NCI-H146 treated with DMSO at 0.1 percent for 48 hours (cell line): ENCODE measurements at regions not wholly inside any gene's neighbourhood (a gene's known extent, or its start where the extent isn't known, plus 50 kb on each side); places are given as distances from the start of the nearest gene placed in this dataset.

ENCODE experiments used
- DNase-seq: peaks from one replicate; lab custom pipeline; 2025; ENCODE audit not compliant: unreplicated experiment; lab: John Stamatoyannopoulos, UW

DNA sequence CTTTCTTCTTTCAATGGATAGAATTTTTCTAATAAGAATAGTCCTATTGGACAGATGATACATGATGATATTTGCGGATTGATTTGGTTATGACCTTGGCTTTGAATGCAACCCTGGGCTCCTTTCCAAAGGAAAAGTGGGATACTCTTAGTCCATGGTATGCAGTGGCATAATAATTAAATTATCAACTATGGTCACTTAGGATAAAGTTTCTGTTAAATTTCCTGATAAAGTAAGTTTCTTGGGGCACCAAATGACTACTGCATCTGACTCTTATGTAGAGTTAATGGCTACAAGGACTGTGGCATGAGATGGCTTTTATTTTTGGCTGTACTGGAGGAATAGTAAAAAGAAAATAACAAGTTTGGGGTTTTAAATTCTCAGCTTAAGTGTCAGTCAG, 126.7 kb downstream of the QPCT start:
- DNase-seq: no peak

- no peak for DNase-seq
Observed at GRCh38 chr2:37471994-37472393, 127.6 kb downstream of the QPCT start.

- peak; percentile 50 for DNase-seq
Observed at GRCh38 chr2:37472959-37473358, 128.5 kb downstream of the QPCT start.

- DNase-seq: no peak
Observed at GRCh38 chr2:37476411-37476810, 132.0 kb downstream of the QPCT start.

GRCh38 chr2:37477921-37478320, 133.5 kb downstream of the QPCT start:
- no peak for DNase-seq

GRCh38 chr2:37481244-37481643, 136.8 kb downstream of the QPCT start:
- no peak for DNase-seq

DNA sequence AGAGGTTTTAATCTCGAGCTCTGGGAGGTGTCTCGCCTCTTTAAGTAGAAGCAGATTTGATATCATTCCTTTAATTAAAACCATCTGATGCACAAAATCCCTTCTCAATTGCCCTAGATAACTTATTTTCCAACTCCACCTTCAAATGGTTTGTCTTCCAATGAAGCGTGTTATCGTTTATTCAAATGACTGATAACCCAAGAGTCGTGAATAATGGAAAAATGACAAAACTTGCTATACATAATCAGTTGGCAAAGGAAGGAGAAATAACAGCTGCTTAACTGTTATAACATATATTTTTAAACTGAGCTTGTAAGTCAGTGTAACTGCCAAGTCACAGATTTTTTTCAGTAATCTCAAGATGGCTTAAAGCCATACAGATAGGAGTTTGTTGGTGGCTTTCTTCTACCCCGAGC, 144.6 kb downstream of the QPCT start:
- DNase-seq: no peak

DNA sequence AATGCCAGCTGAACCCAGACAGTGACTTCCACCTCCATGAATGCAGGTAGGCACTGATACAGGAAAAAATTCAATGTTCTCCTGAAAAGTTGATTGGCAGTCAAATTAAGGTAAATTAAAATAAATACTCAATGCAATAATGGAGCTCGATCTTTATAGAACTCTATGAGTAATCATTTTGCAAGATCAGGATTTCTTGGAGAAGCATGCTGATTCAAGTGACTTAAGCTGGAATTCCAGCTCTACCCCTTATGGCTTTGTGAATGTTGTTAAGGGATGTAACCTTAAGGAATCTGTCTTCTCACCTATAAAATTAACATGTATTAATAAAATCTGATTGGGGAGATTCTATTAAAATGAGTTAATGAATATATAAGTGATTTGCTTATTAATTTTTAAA, 145.1 kb downstream of the QPCT start:
- no peak for DNase-seq

GRCh38 chr2:37493425-37493824, 149.0 kb downstream of the QPCT start:
- DNase-seq: no peak

GRCh38 chr2:37499113-37499512, 154.7 kb downstream of the QPCT start:
- DNase-seq: no peak

DNA sequence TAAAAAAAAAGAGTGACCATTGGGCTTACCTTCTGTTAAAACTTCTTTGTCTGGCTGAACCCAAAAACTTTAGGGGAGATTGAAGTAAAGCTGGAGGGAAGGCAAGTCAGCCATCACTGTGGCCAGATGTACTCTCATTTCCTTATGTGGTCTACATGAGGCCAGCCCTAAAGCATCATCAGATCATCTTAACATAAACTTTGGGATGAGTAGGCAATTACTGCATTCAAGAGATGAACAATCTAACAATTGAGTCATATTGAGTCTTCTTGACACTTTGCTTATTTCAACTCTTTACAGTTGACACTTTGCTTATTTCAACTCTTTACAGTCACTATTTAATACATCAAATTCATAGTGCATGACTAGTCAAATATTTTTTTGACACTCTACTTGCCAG, 155.6 kb downstream of the QPCT start:
- no peak for DNase-seq

DNA sequence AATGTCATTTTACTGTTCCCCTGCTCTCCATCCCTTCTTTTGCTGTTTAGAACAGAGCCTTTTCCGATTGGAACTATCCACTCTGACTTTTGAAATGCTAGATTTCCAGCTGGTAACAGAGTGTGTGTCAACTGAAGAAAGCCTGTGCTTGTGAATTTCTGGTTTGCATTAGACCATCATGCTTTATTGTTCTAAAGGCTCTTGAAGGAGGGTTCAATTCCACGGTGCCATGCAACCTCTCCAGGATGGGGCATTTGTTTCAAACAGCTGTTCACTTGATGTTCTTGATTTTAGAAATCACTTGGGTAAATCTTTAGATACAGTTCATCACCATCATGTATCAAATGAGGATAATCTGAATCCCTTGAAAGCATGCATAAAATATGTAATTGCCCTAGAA, 156.7 kb downstream of the QPCT start:
- DNase-seq: no peak

DNA sequence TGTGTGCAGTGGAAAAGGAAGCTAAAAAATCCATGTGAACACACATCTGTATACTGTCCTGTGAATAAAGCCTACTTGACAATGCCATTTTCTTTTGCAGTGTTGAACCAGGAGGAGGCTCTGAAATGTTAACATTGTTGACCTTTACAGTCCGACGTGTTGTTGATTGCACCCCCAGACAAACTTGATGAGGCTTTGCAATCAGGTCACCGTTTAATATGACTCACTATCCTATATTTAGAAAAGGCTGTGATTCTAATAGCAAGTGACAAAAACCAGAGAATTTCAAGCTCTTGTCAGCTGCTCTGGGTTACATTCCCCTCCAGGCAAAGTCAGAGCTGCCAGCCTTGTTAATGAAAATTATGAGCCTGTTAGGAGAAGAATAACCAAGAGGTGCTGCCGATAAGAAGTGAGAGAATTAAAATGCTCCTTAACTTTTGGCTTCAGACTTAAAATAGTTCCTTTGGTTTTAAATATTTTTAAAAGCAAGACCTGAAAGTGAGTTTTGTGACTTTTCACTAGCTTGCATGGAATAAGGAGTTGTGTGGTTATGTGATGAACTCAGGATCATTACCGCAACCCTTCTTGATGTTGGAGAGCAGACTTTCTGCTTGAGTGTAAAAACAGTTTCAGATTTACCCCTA, 162.1 kb downstream of the QPCT start:
- peak; percentile 14 for DNase-seq

DNA sequence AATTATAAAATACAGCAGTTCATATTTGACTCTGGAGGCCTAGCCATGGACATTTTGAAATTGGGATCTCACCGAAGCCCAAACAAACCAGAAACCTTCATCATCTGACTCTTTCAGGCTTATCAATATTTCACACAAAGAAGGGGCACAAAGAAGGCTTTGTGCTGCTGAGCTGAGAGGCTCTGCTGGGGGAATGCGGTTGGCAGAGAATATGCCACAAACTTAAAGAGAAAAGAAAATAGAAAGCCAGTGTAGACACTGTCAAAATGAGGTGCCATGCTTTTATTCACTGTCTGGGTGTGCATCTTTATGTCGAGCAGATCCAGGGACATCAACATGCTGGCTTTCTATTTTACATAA, 162.6 kb downstream of the QPCT start:
- DNase-seq: no peak

DNA sequence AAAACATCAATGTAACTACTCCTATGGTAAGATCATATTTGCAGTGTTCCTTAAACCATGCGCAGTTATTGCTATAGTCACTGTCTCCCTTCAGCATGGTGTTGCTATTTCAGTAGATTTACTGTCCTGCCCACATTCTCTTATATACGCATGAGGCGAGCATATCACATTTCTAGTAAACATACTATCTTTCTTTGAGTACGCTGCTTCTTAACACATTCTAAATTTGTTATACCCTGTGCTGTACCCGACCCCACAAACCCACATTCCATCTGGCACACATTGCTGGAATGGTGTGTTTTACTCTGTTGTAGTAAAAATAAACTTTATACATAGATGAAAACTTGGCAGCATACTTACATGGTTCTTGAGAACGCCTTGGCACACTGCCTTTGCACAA, 163.3 kb downstream of the QPCT start:
- DNase-seq: no peak

DNA sequence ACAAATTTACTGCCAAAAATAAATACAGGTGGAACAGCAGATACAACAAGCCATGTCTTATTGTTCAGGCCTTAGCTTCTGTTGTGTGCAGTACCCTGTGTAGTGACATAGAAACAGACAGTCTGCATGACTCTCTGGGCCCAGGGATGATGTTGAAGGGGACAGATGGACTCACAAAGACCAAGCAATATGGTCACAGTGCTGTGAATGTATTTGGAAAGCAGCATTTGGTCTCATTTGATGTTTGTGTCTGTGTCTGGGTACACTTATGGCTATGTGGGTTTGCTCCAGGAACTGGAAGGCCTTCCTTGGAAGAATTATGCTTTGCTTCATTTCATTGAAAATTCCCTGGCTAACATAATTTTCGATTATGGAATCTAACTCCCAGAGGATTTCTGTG, 158.5 kb downstream of the CDC42EP3 start:
- DNase-seq: no peak

DNA sequence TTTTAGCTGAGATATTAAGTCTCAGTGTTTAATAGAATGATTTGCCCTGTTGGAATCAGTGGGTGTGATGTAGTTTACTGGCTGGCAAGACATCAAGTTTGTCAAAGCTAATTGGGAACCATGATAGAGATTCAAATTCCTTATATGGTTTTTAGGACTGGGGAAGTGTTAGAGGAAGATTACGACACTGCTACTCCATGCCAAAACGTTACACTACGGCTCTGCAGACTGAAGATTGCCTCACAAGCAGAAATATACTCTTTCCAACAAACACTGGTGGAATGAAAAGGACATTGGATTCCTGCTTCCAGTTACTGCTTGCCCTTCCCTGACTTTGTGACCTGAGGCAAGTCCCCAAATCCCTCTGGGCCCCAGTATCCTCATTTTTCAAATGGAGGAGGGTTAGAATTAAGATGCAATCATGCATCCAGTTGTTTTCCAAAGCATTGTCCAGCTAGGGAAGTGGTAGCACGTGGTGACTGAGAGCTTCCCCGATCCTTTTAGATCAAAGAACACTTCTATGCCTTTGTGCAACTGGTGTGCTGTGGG, 147.6 kb downstream of the CDC42EP3 start:
- no peak for DNase-seq

DNA sequence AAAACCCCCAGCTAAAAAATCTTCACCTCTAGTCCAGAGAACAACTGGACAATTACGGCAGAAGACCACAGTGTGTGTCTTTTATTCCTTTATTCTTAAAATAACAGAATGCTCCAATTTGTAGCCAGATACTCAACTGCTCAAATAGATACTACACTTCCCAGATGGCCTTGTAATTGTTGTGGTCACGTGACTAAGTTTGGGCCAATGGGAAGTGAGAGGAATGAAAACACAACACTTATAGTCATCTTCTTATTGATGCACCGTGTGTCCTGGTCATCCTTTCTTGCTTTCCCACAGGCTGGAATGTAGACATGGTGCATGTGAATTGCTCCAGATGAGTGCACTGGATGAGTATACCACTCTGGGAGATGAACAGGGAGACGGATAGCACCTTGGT, 145.1 kb downstream of the CDC42EP3 start:
- DNase-seq: no peak

DNA sequence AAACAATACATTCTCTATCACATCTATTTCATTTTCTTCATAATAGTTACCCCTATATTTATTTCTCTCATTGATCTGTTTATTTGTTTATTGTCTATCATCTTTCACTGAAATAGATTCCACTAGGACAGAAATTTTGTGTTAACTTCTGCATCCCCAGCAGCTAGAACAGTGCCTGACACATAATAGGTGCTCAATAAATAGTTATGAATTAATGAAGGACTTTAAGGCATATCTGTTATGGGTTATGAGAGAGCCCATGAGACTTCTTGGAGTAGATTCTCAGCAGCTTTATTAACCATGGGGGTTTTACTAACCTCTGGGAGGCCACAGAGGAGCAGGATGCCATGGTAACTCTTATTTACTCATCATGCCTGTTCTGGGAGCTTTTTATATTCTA, 144.6 kb downstream of the CDC42EP3 start:
- no peak for DNase-seq

GRCh38 chr2:37527361-37527760, 144.1 kb downstream of the CDC42EP3 start:
- peak; percentile 98 for DNase-seq

- DNase-seq: no peak
Observed at GRCh38 chr2:37529830-37530415, 141.5 kb downstream of the CDC42EP3 start.

GRCh38 chr2:37532503-37532902, 138.9 kb downstream of the CDC42EP3 start:
- no peak for DNase-seq

GRCh38 chr2:37537316-37537715, 134.1 kb downstream of the CDC42EP3 start:
- no peak for DNase-seq
